HEK293 (cell line): ENCODE measurements at regions not wholly inside any gene's neighbourhood (a gene's known extent, or its start where the extent isn't known, plus 50 kb on each side); places are given as distances from the start of the nearest gene placed in this dataset.

Source experiments
- CTCF ChIA-PET: fragments of 350-600 bp; formaldehyde crosslinking; extraction: SDS; loops from one replicate; lab custom pipeline; 2021; ENCODE audit warnings: antibody characterized with exemption; lab: Yijun Ruan, JAX
- POLR2A ChIA-PET: fragments of 300-600 bp; formaldehyde crosslinking; extraction: SDS; loops from one replicate; lab custom pipeline; 2020; ENCODE audit warnings: antibody characterized with exemption, inconsistent platforms; lab: Yijun Ruan, JAX
- H3K27ac ChIP-seq: fragments of 200-500 bp; sonication (Bioruptor generic); 2 replicates; pipeline ENCODE4 v1.5.1; 2014; ENCODE audit warnings: low read depth, low read length, control low read depth, inconsistent platforms; ENCODE audit errors: extremely low read depth
- H3K36me3 ChIP-seq, 2 experiments: fragments of 200-500 bp in 1 of 2; sonication (Bioruptor generic) in 1 of 2; 1 replicate in 1 of 2; 2 replicates in 1 of 2; pipeline ENCODE4 v1.5.1; 2014 to 2017; ENCODE audit warnings: inconsistent platforms in 2 of 2, low read length in 2 of 2; ENCODE audit not compliant: control insufficient read depth in 2 of 2, insufficient read depth in 1 of 2
- H3K4me1 ChIP-seq: fragments of 200-500 bp; sonication (Bioruptor generic); 2 replicates; pipeline ENCODE4 v1.5.1; 2014; ENCODE audit warnings: mild to moderate bottlenecking, low read length, inconsistent platforms; ENCODE audit not compliant: control insufficient read depth, insufficient read depth
- H3K4me3 ChIP-seq: 2 replicates; pipeline ENCODE4 v1.5.1; 2011; ENCODE audit warnings: low read depth, mild to moderate bottlenecking, control low read depth, low read length, moderate library complexity
- H3K9me3 ChIP-seq: fragments of 200-500 bp; sonication (Bioruptor generic); 2 replicates; pipeline ENCODE4 v1.5.1; 2014; ENCODE audit warnings: low read depth, low read length, inconsistent platforms; ENCODE audit not compliant: control insufficient read depth, insufficient read depth
- EGR2 ChIP-seq: fragments of 450-650 bp; formaldehyde crosslinking; IDR thresholded peaks from 2 replicates; pipeline ENCODE4 v1.5.1; 2016; ENCODE audit warnings: low read depth, missing biosample characterization, missing genetic modification characterization
- GLI2 ChIP-seq: fragments of 450-650 bp; formaldehyde crosslinking; IDR thresholded peaks from 2 replicates; pipeline ENCODE4; 2017; ENCODE audit warnings: missing biosample characterization, missing genetic modification characterization, low read depth, borderline replicate concordance
- IKZF3 ChIP-seq: fragments of 450-650 bp; IDR thresholded peaks from 2 replicates; pipeline ENCODE4 v1.5.0; 2018; ENCODE audit warnings: missing biosample characterization, mild to moderate bottlenecking, missing genetic modification characterization, moderate library complexity
- KLF1 ChIP-seq: fragments of 450-650 bp; formaldehyde crosslinking; IDR thresholded peaks from 2 replicates; pipeline ENCODE4 v1.5.1; 2016; ENCODE audit warnings: missing biosample characterization, missing genetic modification characterization
- SALL2 ChIP-seq: fragments of 450-650 bp; formaldehyde crosslinking; IDR thresholded peaks from 2 replicates; pipeline ENCODE4 v1.5.0; 2017; ENCODE audit warnings: missing biosample characterization, mild to moderate bottlenecking, missing genetic modification characterization, borderline replicate concordance
- SETDB1 ChIP-seq: IDR thresholded peaks from one replicate; pipeline ENCODE4 v1.6.1; 2017; ENCODE audit warnings: mild to moderate bottlenecking, low read length, moderate library complexity, mixed read lengths; ENCODE audit not compliant: insufficient read length
- ZFHX2 ChIP-seq: fragments of 450-650 bp; formaldehyde crosslinking; conservative IDR thresholded peaks from 2 replicates; pipeline ENCODE4 v1.5.1; 2016; ENCODE audit warnings: missing biosample characterization, missing genetic modification characterization
- ZNF26 ChIP-seq: fragments of 450-650 bp; formaldehyde crosslinking; IDR thresholded peaks from 2 replicates; pipeline ENCODE4 v1.5.1; 2016; ENCODE audit warnings: missing biosample characterization, missing genetic modification characterization
- ZNF266 ChIP-seq: fragments of 450-650 bp; formaldehyde crosslinking; IDR thresholded peaks from 2 replicates; pipeline ENCODE4 v1.5.1; 2016; ENCODE audit warnings: missing biosample characterization, missing genetic modification characterization, low read depth
- ZNF362 ChIP-seq: fragments of 450-650 bp; formaldehyde crosslinking; IDR thresholded peaks from 2 replicates; pipeline ENCODE4 v1.5.1; 2016; ENCODE audit warnings: missing biosample characterization, missing genetic modification characterization
- ZNF37A ChIP-seq: fragments of 450-650 bp; IDR thresholded peaks from 2 replicates; pipeline ENCODE4 v1.5.1; 2018; ENCODE audit warnings: missing biosample characterization, missing genetic modification characterization
- ZNF518A ChIP-seq: fragments of 450-650 bp; formaldehyde crosslinking; conservative IDR thresholded peaks from 2 replicates; pipeline ENCODE4 v1.5.1; 2016; ENCODE audit warnings: low read depth, missing biosample characterization, missing genetic modification characterization
- ZNF580 ChIP-seq: fragments of 450-650 bp; formaldehyde crosslinking; IDR thresholded peaks from 2 replicates; pipeline ENCODE4 v1.5.1; 2016; ENCODE audit warnings: missing biosample characterization, missing genetic modification characterization
- ZNF621 ChIP-seq: fragments of 450-650 bp; formaldehyde crosslinking; IDR thresholded peaks from 2 replicates; pipeline ENCODE4 v1.5.1; 2017; ENCODE audit warnings: missing biosample characterization, missing genetic modification characterization
- ZNF660 ChIP-seq: fragments of 450-650 bp; IDR thresholded peaks from 2 replicates; pipeline ENCODE4 v1.5.1; 2018; ENCODE audit warnings: missing biosample characterization, mild to moderate bottlenecking, missing genetic modification characterization
- ZNF677 ChIP-seq: fragments of 450-650 bp; IDR thresholded peaks from 2 replicates; pipeline ENCODE4 v1.5.0; 2018; ENCODE audit warnings: missing biosample characterization, mild to moderate bottlenecking, missing genetic modification characterization, moderate library complexity
- ZSCAN23 ChIP-seq: fragments of 450-650 bp; formaldehyde crosslinking; IDR thresholded peaks from 2 replicates; pipeline ENCODE4 v1.5.1; 2016; ENCODE audit warnings: missing biosample characterization, missing genetic modification characterization
- ZSCAN30 ChIP-seq: fragments of 450-650 bp; IDR thresholded peaks from 2 replicates; pipeline ENCODE4 v1.5.1; 2018; ENCODE audit warnings: missing biosample characterization, mild to moderate bottlenecking, missing genetic modification characterization, moderate library complexity

GRCh38 chr1:233518344-233518743 is 95.6 kb upstream of the KCNK1 start:
- CTCF ChIA-PET = interaction anchor here (0.6 to 3.4 kb wide), 36 partner anchors 9 to 760 kb away, joined by 3 to 50 read pairs (median 4); partner anchors contain the start of genes KCNK1 and SLC35F3
- Histone ChIP-seq H3K27ac (no peak overlapping the region), H3K4me3 (no peak overlapping the region), H3K36me3 (no peaks in the 10 kb centered on the region), H3K4me1 (no peaks in the 10 kb centered on the region), H3K9me3 (no peaks in the 10 kb centered on the region)
- POLR2A ChIA-PET = interaction anchor here (0.6 kb wide), 1 partner anchor 143 kb away, joined by 3 read pairs; no protein-coding TSS in a partner anchor
- TF ChIP-seq ZNF26 (tag by site-specific recombination) (no peak), ZNF518A (tag by site-specific recombination) (peak; percentile 62), ZSCAN30 (tag by site-specific recombination) (0 out of 2 replicates have a peak, but pooled peaks have one; percentile 18), ZNF37A (tag by site-specific recombination) (no peak), ZNF362 (tag by site-specific recombination) (peak; percentile 60; the same call in 1 of the 2 replicates), ZNF580 (tag by site-specific recombination) (peak; percentile 95), GLI2 (tag by site-specific recombination) (no peak), SETDB1 (peak; percentile 70), ZNF677 (tag by site-specific recombination) (no peak), ZNF660 (tag by site-specific recombination) (peak; percentile 23; the same call in 1 of the 2 replicates), IKZF3 (tag by site-specific recombination) (0 out of 2 replicates have a peak, but pooled peaks have one; percentile 17)

GRCh38 chr1:233520261-233521191 is 93.4 kb upstream of the KCNK1 start:
- Histone ChIP-seq H3K27ac (no peak overlapping the region), H3K36me3 (no peaks in the 10 kb centered on the region)
- POLR2A ChIA-PET = interaction anchor here (0.7 kb wide), 1 partner anchor 1472 kb away, joined by 3 read pairs; no protein-coding TSS in a partner anchor

More at GRCh38 chr1:233520261-233521191, 93.4 kb upstream of the KCNK1 start:
- TF ChIP-seq ZFHX2 (tag by site-specific recombination) (0 out of 2 replicates have a peak, but pooled peaks have one; percentile 36), SALL2 (tag by site-specific recombination) (no peak), KLF1 (0 out of 2 replicates have a peak, but pooled peaks have one; percentile 36), EGR2 (tag by site-specific recombination) (0 out of 2 replicates have a peak, but pooled peaks have one; percentile 22), ZNF37A (tag by site-specific recombination) (no peak), ZSCAN23 (no peak), ZNF266 (tag by site-specific recombination) (no peak), ZNF621 (tag by site-specific recombination) (no peak)
- no peaks in the 10 kb centered on the region for H3K9me3 ChIP-seq
- no peak overlapping the region for H3K4me3 ChIP-seq
- CTCF ChIA-PET = interaction anchor here (0.6 to 1.3 kb wide), 4 partner anchors 30 to 215 kb away, joined by 3 to 5 read pairs (median 3); no protein-coding TSS in a partner anchor
- H3K4me1 ChIP-seq = no peaks in the 10 kb centered on the region
